ENCODE measurements at regions not wholly inside any gene's neighbourhood (a gene's known extent, or its start where the extent isn't known, plus 50 kb on each side); places are given as distances from the start of the nearest gene placed in this dataset.
A peak's percentile ranks its signal among the peaks of the same experiment; 100 is the strongest.

- Histone ChIP-seq H4K20me1 (ENCODE audit: insufficient read depth) (no peaks in the 10 kb centered on the region), H3K9me3 (ENCODE audit: low read depth) (no peaks in the 10 kb centered on the region), H3K9ac (no peak overlapping the region), H3K27me3 (replicated peaks; ENCODE audit: insufficient read depth) (peaks cover 6% of the 10 kb centered on the region; the same call in 1 of the 2 replicates), H3K4me1 (ENCODE audit: insufficient read depth) (no peaks in the 10 kb centered on the region), H3K4me3 (no peak overlapping the region), H3K79me2 (ENCODE audit: insufficient read depth) (no peaks in the 10 kb centered on the region), H3K4me2 (ENCODE audit: unreplicated experiment) (no peak overlapping the region), H2AFZ (no peak overlapping the region), H3F3A (ENCODE audit: insufficient read depth) (no peaks in the 10 kb centered on the region), H3K27ac (no peak overlapping the region), H3K9me2 (ENCODE audit: insufficient read depth) (no peaks in the 10 kb centered on the region), H3K36me3 (ENCODE audit: low read depth) (no peaks in the 10 kb centered on the region)
- 45 to 47% methylated on average over 9 of the region's 9 CpGs for WGBS, 2 experiments (ENCODE audit: low coverage in 1 of 2, low lambda C conversion rate in 2 of 2, missing lambda C conversion rate in 2 of 2)
- in situ Hi-C loops (cut with MboI), result no loop called here
- TF ChIP-seq EZH2phosphoT487 (IDR thresholded peaks at IDR 0.05; ENCODE audit: insufficient read depth, low read depth) (no peak), EZH2 (IDR thresholded peaks at IDR 0.05; ENCODE audit: insufficient read depth, poor library complexity, severe bottlenecking) (no peak)
- peak; percentile 47 for DNase-seq
These were observed 234.0 kb downstream of the ETNK1 start for GRCh38 chr12:22858849-22859570.

GRCh38 chr12:22860926-22861325 is 236.0 kb downstream of the ETNK1 start:
- Histone ChIP-seq H3K4me2 (ENCODE audit: unreplicated experiment) (no peak overlapping the region), H3K9me2 (ENCODE audit: insufficient read depth) (no peaks in the 10 kb centered on the region), H3K79me2 (ENCODE audit: insufficient read depth) (no peaks in the 10 kb centered on the region), H3K36me3 (ENCODE audit: low read depth) (no peaks in the 10 kb centered on the region), H3F3A (ENCODE audit: insufficient read depth) (no peaks in the 10 kb centered on the region), H3K27ac (no peak overlapping the region), H2AFZ (no peak overlapping the region), H3K27me3 (replicated peaks; ENCODE audit: insufficient read depth) (peaks cover 6% of the 10 kb centered on the region; the same call in 1 of the 2 replicates), H3K4me3 (no peak overlapping the region), H3K9me3 (ENCODE audit: low read depth) (no peaks in the 10 kb centered on the region), H4K20me1 (ENCODE audit: insufficient read depth) (no peaks in the 10 kb centered on the region), H3K9ac (no peak overlapping the region), H3K4me1 (ENCODE audit: insufficient read depth) (no peaks in the 10 kb centered on the region)
- WGBS, 2 experiments (ENCODE audit: low coverage in 1 of 2, low lambda C conversion rate in 2 of 2, missing lambda C conversion rate in 2 of 2), result 2 to 3% methylated on average over 3 of the region's 3 CpGs
- no peak for TF ChIP-seq EZH2 (IDR thresholded peaks at IDR 0.05; ENCODE audit: insufficient read depth, poor library complexity, severe bottlenecking)
- TF ChIP-seq EZH2phosphoT487 (IDR thresholded peaks at IDR 0.05; ENCODE audit: insufficient read depth, low read depth), result no peak
- in situ Hi-C loops (cut with MboI), result no loop called here
- DNase-seq, result no peak

GRCh38 chr12:22865822-22866221 is 240.9 kb downstream of the ETNK1 start:
- H3K27me3 ChIP-seq (replicated peaks; ENCODE audit: insufficient read depth), result 0 out of 2 replicates have a peak, but pooled peaks cover under 1% of the 10 kb centered on the region
- no peaks in the 10 kb centered on the region for H3K9me2 ChIP-seq (ENCODE audit: insufficient read depth)
- no peak overlapping the region for H3K4me3 ChIP-seq
- H3K9ac ChIP-seq, result no peak overlapping the region
- TF ChIP-seq EZH2phosphoT487 (IDR thresholded peaks at IDR 0.05; ENCODE audit: insufficient read depth, low read depth), result no peak
- no peak for TF ChIP-seq EZH2 (IDR thresholded peaks at IDR 0.05; ENCODE audit: insufficient read depth, poor library complexity, severe bottlenecking)
- H3K36me3 ChIP-seq (ENCODE audit: low read depth), result no peaks in the 10 kb centered on the region
- no peaks in the 10 kb centered on the region for H4K20me1 ChIP-seq (ENCODE audit: insufficient read depth)
- H3K4me2 ChIP-seq (ENCODE audit: unreplicated experiment), result no peak overlapping the region
- no peak overlapping the region for H2AFZ ChIP-seq
- no peak overlapping the region for H3K27ac ChIP-seq
- in situ Hi-C loops (cut with MboI), result no loop called here
- H3K9me3 ChIP-seq (ENCODE audit: low read depth), result no peaks in the 10 kb centered on the region
- no peaks in the 10 kb centered on the region for H3F3A ChIP-seq (ENCODE audit: insufficient read depth)
- 61 to 69% methylated on average over 6 of the region's 6 CpGs for WGBS, 2 experiments (ENCODE audit: low coverage in 1 of 2, low lambda C conversion rate in 2 of 2, missing lambda C conversion rate in 2 of 2)
- no peaks in the 10 kb centered on the region for H3K79me2 ChIP-seq (ENCODE audit: insufficient read depth)
- no peak for DNase-seq
- no peaks in the 10 kb centered on the region for H3K4me1 ChIP-seq (ENCODE audit: insufficient read depth)

GRCh38 chr12:22866406-22866805 is 241.4 kb downstream of the ETNK1 start:
- H3K4me3 ChIP-seq, result no peak overlapping the region
- H3K9me3 ChIP-seq (ENCODE audit: low read depth), result no peaks in the 10 kb centered on the region
- H3K9me2 ChIP-seq (ENCODE audit: insufficient read depth), result no peaks in the 10 kb centered on the region
- no peaks in the 10 kb centered on the region for H3K27me3 ChIP-seq (replicated peaks; ENCODE audit: insufficient read depth)
- no peak for TF ChIP-seq EZH2 (IDR thresholded peaks at IDR 0.05; ENCODE audit: insufficient read depth, poor library complexity, severe bottlenecking)
- TF ChIP-seq EZH2phosphoT487 (IDR thresholded peaks at IDR 0.05; ENCODE audit: insufficient read depth, low read depth), result no peak
- WGBS, 2 experiments (ENCODE audit: low coverage in 1 of 2, low lambda C conversion rate in 2 of 2, missing lambda C conversion rate in 2 of 2), result 12 to 27% methylated on average over 1 of the region's 1 CpG
- H4K20me1 ChIP-seq (ENCODE audit: insufficient read depth), result no peaks in the 10 kb centered on the region
- no peak overlapping the region for H3K9ac ChIP-seq
- no peaks in the 10 kb centered on the region for H3K79me2 ChIP-seq (ENCODE audit: insufficient read depth)
- H2AFZ ChIP-seq, result no peak overlapping the region
- H3K27ac ChIP-seq, result no peak overlapping the region
- no peak overlapping the region for H3K4me2 ChIP-seq (ENCODE audit: unreplicated experiment)
- no peaks in the 10 kb centered on the region for H3K36me3 ChIP-seq (ENCODE audit: low read depth)
- DNase-seq, result no peak
- H3F3A ChIP-seq (ENCODE audit: insufficient read depth), result no peaks in the 10 kb centered on the region
- no peaks in the 10 kb centered on the region for H3K4me1 ChIP-seq (ENCODE audit: insufficient read depth)
- in situ Hi-C loops (cut with MboI), result no loop called here

Measured in GM23248 (cell line).